H9 (cell line): ENCODE measurements at regions not wholly inside any gene's neighbourhood (a gene's known extent, or its start where the extent isn't known, plus 50 kb on each side); places are given as distances from the start of the nearest gene placed in this dataset.

Source experiments
- DNase-seq: peaks from one replicate; pipeline ENCODE4 v3.0.0-alpha.2; 2017
- H2AFZ ChIP-seq: one replicate; pipeline ENCODE4 v1.6.1; 2013; ENCODE audit warnings: mild to moderate bottlenecking, low read length, control low read depth, moderate library complexity
- H2AK5ac ChIP-seq: 2 replicates; pipeline ENCODE4 v1.6.1; 2013; ENCODE audit warnings: low read length, control low read depth, mixed read lengths; ENCODE audit not compliant: insufficient read length
- H2BK120ac ChIP-seq: one replicate; pipeline ENCODE4 v1.6.1; 2013; ENCODE audit warnings: low read depth, mild to moderate bottlenecking, low read length, control low read depth, inconsistent platforms; ENCODE audit not compliant: poor library complexity, severe bottlenecking
- H2BK12ac ChIP-seq: 2 replicates; pipeline ENCODE4 v1.6.1; 2013; ENCODE audit warnings: low read length, control low read depth, mixed read lengths, low read depth; ENCODE audit not compliant: insufficient read length
- H2BK15ac ChIP-seq: 2 replicates; pipeline ENCODE4 v1.6.1; 2013; ENCODE audit warnings: low read depth, low read length, control low read depth
- H2BK20ac ChIP-seq: one replicate; pipeline ENCODE4 v1.6.1; 2013; ENCODE audit warnings: low read depth, mild to moderate bottlenecking, low read length, control low read depth, inconsistent platforms; ENCODE audit not compliant: poor library complexity, severe bottlenecking
- H2BK5ac ChIP-seq: 2 replicates; pipeline ENCODE4 v1.6.1; 2013; ENCODE audit warnings: low read length, control low read depth, mixed read lengths; ENCODE audit not compliant: insufficient read length
- H3K14ac ChIP-seq: 2 replicates; pipeline ENCODE4 v1.6.1; 2013; ENCODE audit warnings: low read length, control low read depth; ENCODE audit not compliant: insufficient read depth
- H3K18ac ChIP-seq: 2 replicates; pipeline ENCODE4 v1.6.1; 2013; ENCODE audit warnings: low read depth, mild to moderate bottlenecking, mixed read lengths, low read length, control low read depth; ENCODE audit not compliant: insufficient read length
- H3K23ac ChIP-seq: 2 replicates; pipeline ENCODE4 v1.6.1; 2013; ENCODE audit warnings: low read length, control low read depth, mixed read lengths, low read depth; ENCODE audit not compliant: insufficient read length
- H3K23me2 ChIP-seq: 2 replicates; pipeline ENCODE4 v1.6.1; 2013; ENCODE audit warnings: low read depth, mild to moderate bottlenecking, mixed read lengths, low read length, control low read depth; ENCODE audit not compliant: insufficient read length, poor library complexity, severe bottlenecking
- H3K27ac ChIP-seq: 2 replicates; pipeline ENCODE4 v1.5.1; 2013; ENCODE audit warnings: low read length, control low read depth, mixed read lengths, low read depth; ENCODE audit not compliant: insufficient read length
- H3K27me3 ChIP-seq: 2 replicates; pipeline ENCODE4 v1.6.1; 2013; ENCODE audit warnings: low read length, control low read depth, inconsistent platforms; ENCODE audit not compliant: insufficient read depth
- H3K4ac ChIP-seq: 2 replicates; pipeline ENCODE4 v1.6.1; 2013; ENCODE audit warnings: low read depth, mild to moderate bottlenecking, control low read depth, inconsistent platforms, low read length, moderate library complexity
- H3K4me1 ChIP-seq: 2 replicates; pipeline ENCODE4 v1.6.1; 2013; ENCODE audit warnings: low read length, control low read depth, inconsistent platforms; ENCODE audit not compliant: insufficient read depth
- H3K4me2 ChIP-seq: 2 replicates; pipeline ENCODE4 v1.6.1; 2013; ENCODE audit warnings: low read length, control low read depth, mixed read lengths; ENCODE audit not compliant: insufficient read length, insufficient read depth
- H3K56ac ChIP-seq: 2 replicates; pipeline ENCODE4 v1.6.1; 2013; ENCODE audit warnings: low read depth, mild to moderate bottlenecking, mixed read lengths, low read length, control low read depth; ENCODE audit not compliant: insufficient read length
- H3K79me1 ChIP-seq: 2 replicates; pipeline ENCODE4 v1.6.1; 2013; ENCODE audit warnings: low read depth, mild to moderate bottlenecking, moderate library complexity, low read length, control low read depth, inconsistent platforms; ENCODE audit not compliant: insufficient read depth, poor library complexity, severe bottlenecking
- H3K79me2 ChIP-seq: 2 replicates; pipeline ENCODE4 v1.6.1; 2013; ENCODE audit warnings: low read length, control low read depth, inconsistent platforms; ENCODE audit not compliant: insufficient read depth
- H3K9ac ChIP-seq: 2 replicates; pipeline ENCODE4 v1.6.1; 2013; ENCODE audit warnings: low read length, control low read depth, mixed read lengths; ENCODE audit not compliant: insufficient read length; ENCODE audit errors: extremely low read depth
- H3K9me3 ChIP-seq: one replicate; pipeline ENCODE4 v1.6.1; 2013; ENCODE audit warnings: low read depth, low read length, inconsistent platforms; ENCODE audit not compliant: control insufficient read depth
- H3T11ph ChIP-seq: one replicate; pipeline ENCODE4 v1.6.1; 2013; ENCODE audit warnings: mild to moderate bottlenecking, low read length, control low read depth, inconsistent platforms
- H4K20me1 ChIP-seq: one replicate; pipeline ENCODE4 v1.6.1; 2013; ENCODE audit not compliant: control insufficient read depth, insufficient read length, insufficient read depth
- H4K5ac ChIP-seq: 2 replicates; pipeline ENCODE4 v1.6.1; 2013; ENCODE audit warnings: low read depth, mild to moderate bottlenecking, mixed read lengths, low read length, control low read depth; ENCODE audit not compliant: insufficient read length
- H4K8ac ChIP-seq: replicated peaks from 2 replicates; pipeline ENCODE4 v1.6.1; 2013; ENCODE audit warnings: low read length, control low read depth, mixed read lengths, low read depth; ENCODE audit not compliant: insufficient read length
- H4K91ac ChIP-seq: 2 replicates; pipeline ENCODE4 v1.6.1; 2013; ENCODE audit warnings: low read depth, mild to moderate bottlenecking, moderate library complexity, mixed read lengths, low read length, control low read depth; ENCODE audit not compliant: insufficient read length
- H3K27ac Mint-ChIP-seq, 3 experiments: 2 replicates in 2 of 3; 3 replicates in 1 of 3; pipeline ENCODE4 v1.8.0; 2020 to 2021; ENCODE audit warnings: mixed read lengths in 3 of 3, mild to moderate bottlenecking in 1 of 3, moderate library complexity in 1 of 3
- H3K27me3 Mint-ChIP-seq: 2 replicates; pipeline ENCODE4 v1.8.0; 2021; ENCODE audit warnings: low read depth, mild to moderate bottlenecking, moderate library complexity, mixed read lengths
- H3K36me3 Mint-ChIP-seq, 3 experiments: 2 replicates in 2 of 3; 3 replicates in 1 of 3; pipeline ENCODE4 v1.8.0; 2020 to 2021; ENCODE audit warnings: low read depth in 3 of 3, mixed read lengths in 3 of 3; ENCODE audit not compliant: insufficient read depth in 1 of 3
- H3K4me1 Mint-ChIP-seq, 2 experiments: 2 replicates each; pipeline ENCODE4 v1.8.0; 2020; ENCODE audit warnings: mixed read lengths in 2 of 2
- H3K4me3 Mint-ChIP-seq, 2 experiments: 2 replicates in 1 of 2; 3 replicates in 1 of 2; pipeline ENCODE4 v1.8.0; 2020 to 2021; ENCODE audit warnings: mild to moderate bottlenecking in 2 of 2, mixed read lengths in 2 of 2, moderate library complexity in 1 of 2
- H3K9me3 Mint-ChIP-seq, 2 experiments: 2 replicates in 1 of 2; 3 replicates in 1 of 2; pipeline ENCODE4 v1.8.0; 2020; ENCODE audit warnings: mild to moderate bottlenecking in 2 of 2, mixed read lengths in 2 of 2, moderate library complexity in 1 of 2
- CTCF ChIP-seq: fragments of 200-600 bp; sonication (generic); conservative IDR thresholded peaks from 3 replicates; pipeline ENCODE4 v1.8.0; 2021; ENCODE audit warnings: antibody characterized with exemption, mild to moderate bottlenecking

- no peak overlapping the region for H3T11ph ChIP-seq
- H3K56ac ChIP-seq: no peak overlapping the region
- H3K4me1 ChIP-seq: no peaks in the 10 kb centered on the region; the same call in 1 of the 2 replicates
- no peak overlapping the region for H4K8ac ChIP-seq
- H3K27me3 Mint-ChIP-seq: peaks cover 4% of the 10 kb centered on the region; the same call in 1 of the 2 replicates
- TF ChIP-seq CTCF: no peak
- no peak overlapping the region for H2BK120ac ChIP-seq
- no peak overlapping the region for H4K91ac ChIP-seq
- H3K79me1 ChIP-seq: no peaks in the 10 kb centered on the region
- H3K4me3 Mint-ChIP-seq: no peak overlapping the region
- H2BK12ac ChIP-seq: no peak overlapping the region
- no peak overlapping the region for H3K18ac ChIP-seq
- no peak overlapping the region for H3K9ac ChIP-seq
- no peaks in the 10 kb centered on the region for H4K20me1 ChIP-seq
- no peak for DNase-seq
- no peak overlapping the region for H2AFZ ChIP-seq
- no peak overlapping the region for H2BK5ac ChIP-seq
- no peak overlapping the region for H3K27ac ChIP-seq
- H4K5ac ChIP-seq: no peak overlapping the region
- H3K27ac Mint-ChIP-seq: no peak overlapping the region
- no peak overlapping the region for H3K4me2 ChIP-seq
- H3K4ac ChIP-seq: no peak overlapping the region
- no peaks in the 10 kb centered on the region for H3K27me3 ChIP-seq
- H3K23me2 ChIP-seq: no peaks in the 10 kb centered on the region
- H3K79me2 ChIP-seq: no peaks in the 10 kb centered on the region
- H3K23ac ChIP-seq: no peak overlapping the region
- H3K9me3 Mint-ChIP-seq: peaks cover 0 to 2% of the 10 kb centered on the region in 2 experiments; a peak in 1 of 5 replicates
- H3K36me3 Mint-ChIP-seq: peaks cover 0 to 1% (median 0%) of the 10 kb centered on the region in 3 experiments; a peak in 1 of 7 replicates
- H2BK20ac ChIP-seq: no peak overlapping the region
- peaks cover 0 to 4% of the 10 kb centered on the region in 2 experiments; a peak in 1 of 4 replicates for H3K4me1 Mint-ChIP-seq
- H3K14ac ChIP-seq: no peak overlapping the region
- H3K9me3 ChIP-seq: no peaks in the 10 kb centered on the region
- no peak overlapping the region for H2BK15ac ChIP-seq
- no peak overlapping the region for H2AK5ac ChIP-seq
Measured at GRCh38 chr10:25877296-25877695, 56.7 kb upstream of the MYO3A start.
